Gastroesophageal sphincter (tissue), 4 donors: ENCODE measurements at regions not wholly inside any gene's neighbourhood (a gene's known extent, or its start where the extent isn't known, plus 50 kb on each side); places are given as distances from the start of the nearest gene placed in this dataset.

ENCODE experiments used
- ATAC-seq: fragments of 150-250 bp; one replicate; pipeline ENCODE4 v1.9.1; 2016; ENCODE audit warnings: mild to moderate bottlenecking, moderate library complexity
- H3K27ac ChIP-seq, 4 donors: fragments of 200-600 bp; sonication (generic) in 3 of 4; 1 replicate in 3 of 4; 2 replicates in 1 of 4; pipeline ENCODE4 v1.5.1; 2016 to 2019
- H3K27me3 ChIP-seq: fragments of 200-600 bp; sonication (generic); one replicate; pipeline ENCODE4 v1.5.1; 2019
- H3K36me3 ChIP-seq, 2 donors: fragments of 200-600 bp; sonication (generic); one replicate each; pipeline ENCODE4 v1.5.1; 2019; ENCODE audit warnings: control low read depth in 1 of 2
- H3K4me1 ChIP-seq, 3 donors: fragments of 200-600 bp; sonication (generic); 1 replicate in 2 of 3; 2 replicates in 1 of 3; pipeline ENCODE4 v1.5.1; 2016 to 2019; ENCODE audit warnings: control low read depth in 2 of 3
- H3K4me3 ChIP-seq, 2 donors: fragments of 200-600 bp; sonication (generic); one replicate each; pipeline ENCODE4 v1.5.1; 2019; ENCODE audit warnings: mild to moderate bottlenecking in 1 of 2, moderate library complexity in 1 of 2
- H3K9me3 ChIP-seq, 3 donors: fragments of 200-600 bp; sonication (generic); one replicate each; pipeline ENCODE4 v1.5.1; 2017 to 2019; ENCODE audit warnings: control low read depth in 2 of 3
- CTCF ChIP-seq, 4 experiments: fragments of 200-600 bp in 2 of 4; fragments of 450-650 bp in 2 of 4; sonication (generic) in 1 of 4; IDR thresholded peaks; one replicate each; pipeline ENCODE4 v1.5.1; 2017 to 2019; ENCODE audit warnings: antibody characterized with exemption in 4 of 4, mild to moderate bottlenecking in 2 of 4, moderate library complexity in 2 of 4
- EP300 ChIP-seq: sonication (generic); formaldehyde crosslinking; IDR thresholded peaks from one replicate; pipeline ENCODE4 v1.6.1; 2017; ENCODE audit warnings: antibody characterized with exemption, mild to moderate bottlenecking
- POLR2A ChIP-seq, 2 donors: fragments of 450-650 bp; IDR thresholded peaks; one replicate each; pipeline ENCODE4 v1.6.1; 2017; ENCODE audit warnings: antibody characterized with exemption in 2 of 2, mild to moderate bottlenecking in 2 of 2, moderate library complexity in 1 of 2
- POLR2AphosphoS5 ChIP-seq: sonication (generic); formaldehyde crosslinking; IDR thresholded peaks from one replicate; pipeline ENCODE4 v1.6.1; 2017; ENCODE audit warnings: antibody characterized with exemption
- WGBS, 2 donors: methylation state at CpG; one replicate each; pipeline ENCODE4 v1.1.5; 2018; ENCODE audit warnings: low coverage in 1 of 2; 5-methylcytosine and 5-hydroxymethylcytosine counted together

GRCh38 chr2:161033059-161033660, 127.1 kb upstream of the TANK start:
- TF ChIP-seq EP300 (no peak), POLR2A (IDR thresholded peaks at IDR 0.05) (no peak), POLR2AphosphoS5 (no peak), CTCF (IDR thresholded peaks at IDR 0.05) (no peak)
- WGBS, 2 donors: 61 to 83% methylated on average over 1 to 2 of the region's 2 CpGs

GRCh38 chr2:161036926-161037325, 123.3 kb upstream of the TANK start:
- WGBS, 2 donors: 75 to 90% methylated on average over 1 of the region's 1 CpG
- H3K36me3 ChIP-seq: no peaks in the 10 kb centered on the region
- no peak overlapping the region for H3K27ac ChIP-seq
- ATAC-seq: no peak
- H3K4me1 ChIP-seq: no peaks in the 10 kb centered on the region
- H3K9me3 ChIP-seq: no peaks in the 10 kb centered on the region
- TF ChIP-seq POLR2A (IDR thresholded peaks at IDR 0.05): no peak
- no peak for TF ChIP-seq CTCF (IDR thresholded peaks at IDR 0.05)
- TF ChIP-seq POLR2AphosphoS5: no peak
- TF ChIP-seq EP300: no peak
- H3K27me3 ChIP-seq: no peaks in the 10 kb centered on the region
- no peak overlapping the region for H3K4me3 ChIP-seq

More at GRCh38 chr2:161033059-161033660, 127.1 kb upstream of the TANK start:
- no peak overlapping the region for H3K27ac ChIP-seq
- no peaks in the 10 kb centered on the region for H3K36me3 ChIP-seq
- no peaks in the 10 kb centered on the region for H3K4me1 ChIP-seq
- H3K4me3 ChIP-seq: no peak overlapping the region
- ATAC-seq: no peak
- H3K9me3 ChIP-seq: no peaks in the 10 kb centered on the region
- no peaks in the 10 kb centered on the region for H3K27me3 ChIP-seq

DNA sequence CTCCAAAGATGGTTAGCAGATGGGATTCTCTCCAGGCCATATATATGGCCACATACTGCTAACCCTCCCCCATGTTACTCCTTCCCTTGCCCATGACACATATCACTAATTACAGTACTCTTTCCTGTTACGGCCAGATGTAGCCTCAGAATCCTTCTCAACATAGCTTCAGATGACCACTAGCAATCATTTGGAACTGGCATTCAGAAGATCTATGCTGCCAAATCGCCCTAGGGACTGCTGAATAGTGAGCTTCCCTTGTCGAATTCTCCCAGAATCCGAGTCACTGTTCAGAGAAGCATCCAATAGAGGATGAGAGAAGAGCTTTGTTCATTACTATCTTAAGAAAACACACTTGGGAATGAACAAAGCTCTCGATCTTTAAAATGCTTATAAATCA, 121.2 kb upstream of the TANK start:
- no peak for TF ChIP-seq POLR2AphosphoS5
- TF ChIP-seq EP300: no peak
- TF ChIP-seq POLR2A (IDR thresholded peaks at IDR 0.05): no peak
- no peak for TF ChIP-seq CTCF (IDR thresholded peaks at IDR 0.05)
- Histone ChIP-seq H3K4me1 (peaks cover 3 to 8% (median 3%) of the 10 kb centered on the region in 3 donors), H3K27ac (no peak overlapping the region), H3K27me3 (no peaks in the 10 kb centered on the region), H3K36me3 (no peaks in the 10 kb centered on the region), H3K9me3 (no peaks in the 10 kb centered on the region), H3K4me3 (no peak overlapping the region)
- WGBS, 2 donors: 84% methylated on average over 5 of the region's 5 CpGs; no CpG with 5 or more reads in 1 of the 2 donors
- ATAC-seq: no peak

GRCh38 chr2:161041356-161041755, 118.9 kb upstream of the TANK start:
- Histone ChIP-seq H3K9me3 (no peaks in the 10 kb centered on the region), H3K27ac (no peak overlapping the region), H3K4me1 (peaks cover 3 to 23% (median 4%) of the 10 kb centered on the region in 3 donors), H3K4me3 (no peak overlapping the region), H3K36me3 (no peaks in the 10 kb centered on the region), H3K27me3 (no peaks in the 10 kb centered on the region)
- WGBS, 2 donors: 61 to 74% methylated on average over 2 of the region's 2 CpGs
- no peak for TF ChIP-seq EP300
- no peak for TF ChIP-seq POLR2AphosphoS5
- no peak for TF ChIP-seq POLR2A (IDR thresholded peaks at IDR 0.05)
- TF ChIP-seq CTCF (IDR thresholded peaks at IDR 0.05): no peak
- no peak for ATAC-seq

GRCh38 chr2:161042990-161043625, 117.1 kb upstream of the TANK start:
- no peak overlapping the region for H3K4me3 ChIP-seq
- no peaks in the 10 kb centered on the region for H3K36me3 ChIP-seq
- H3K9me3 ChIP-seq: no peaks in the 10 kb centered on the region
- WGBS, 2 donors: 53 to 56% methylated on average over 2 of the region's 2 CpGs
- H3K4me1 ChIP-seq: peaks cover 3 to 23% (median 4%) of the 10 kb centered on the region in 3 donors
- no peak for ATAC-seq
- no peaks in the 10 kb centered on the region for H3K27me3 ChIP-seq
- TF ChIP-seq POLR2AphosphoS5 (no peak), EP300 (no peak), POLR2A (IDR thresholded peaks at IDR 0.05) (no peak), CTCF (IDR thresholded peaks at IDR 0.05) (no peak)
- no peak overlapping the region for H3K27ac ChIP-seq
